ENCODE measurements at regions not wholly inside any gene's neighbourhood (a gene's known extent, or its start where the extent isn't known, plus 50 kb on each side); places are given as distances from the start of the nearest gene placed in this dataset.

DNA sequence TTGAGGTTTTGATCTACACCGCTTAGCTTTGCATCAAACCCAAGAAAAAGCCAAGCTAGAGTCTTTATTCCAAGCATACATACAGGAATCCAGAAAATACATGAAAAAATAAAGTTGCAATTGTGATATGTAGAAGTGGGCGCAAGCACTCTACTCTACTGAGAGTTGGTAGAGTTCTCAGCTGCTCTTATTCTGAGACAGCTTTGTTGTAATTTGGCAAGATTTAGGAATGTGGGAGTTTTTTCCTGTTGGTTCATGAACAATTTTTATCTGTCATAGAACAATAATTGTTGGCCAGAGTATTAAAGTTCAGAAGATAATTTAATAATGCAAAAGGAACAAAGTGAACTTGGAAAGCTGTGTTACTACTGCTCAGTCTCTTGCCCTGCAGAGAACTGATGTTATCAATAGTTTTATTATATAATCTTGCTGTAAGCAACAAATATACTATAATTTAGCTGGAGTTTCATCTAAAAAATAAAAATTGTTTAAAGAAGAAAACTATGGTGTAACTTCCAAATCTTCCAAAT is 302.0 kb upstream of the RND3 start:
- Mint-ChIP-seq H3K27ac (no peak overlapping the region), H3K4me3 (no peak overlapping the region), H3K27me3 (no peaks in the 10 kb centered on the region), H3K36me3 (ENCODE audit: low read depth) (no peaks in the 10 kb centered on the region), H3K4me1 (no peaks in the 10 kb centered on the region), H3K9me3 (no peaks in the 10 kb centered on the region)
- ChIA-PET CTCF (no interaction called here), POLR2A (no interaction called here)
- DNase-seq = no peak

DNA sequence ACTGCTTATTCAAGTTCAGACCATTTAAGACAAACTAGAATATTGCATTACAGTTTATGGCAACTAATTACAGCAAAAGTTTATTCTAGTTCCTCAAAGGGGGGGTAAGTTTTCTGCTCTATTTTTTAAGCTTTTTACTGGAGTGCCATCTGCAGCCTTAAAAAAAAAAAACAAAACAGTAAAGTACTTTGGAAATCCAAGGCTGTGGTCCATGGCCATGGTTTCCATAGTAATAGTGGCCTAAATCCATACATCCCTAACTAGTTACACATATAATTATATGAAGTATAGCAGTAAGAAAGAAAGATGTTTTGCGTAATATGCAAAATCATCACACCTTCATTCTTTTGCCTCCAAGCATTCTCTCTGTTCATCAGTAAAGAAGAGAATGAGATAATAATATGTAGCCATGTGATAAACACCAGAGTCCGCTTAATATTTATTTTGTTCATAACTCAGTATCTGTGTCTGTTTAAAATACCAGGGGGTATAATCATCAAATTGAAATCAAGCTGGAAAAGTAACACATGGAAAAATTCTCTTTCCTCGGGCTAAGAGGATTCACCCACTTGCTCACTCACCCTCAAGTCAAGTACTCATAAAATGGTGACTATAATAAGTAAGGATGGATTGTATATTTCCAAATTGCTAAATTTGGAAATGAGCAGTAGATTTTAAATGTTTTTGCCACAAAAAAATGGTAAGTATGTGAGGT is 301.1 kb upstream of the RND3 start:
- no peak overlapping the region for H3K27ac Mint-ChIP-seq
- no peak overlapping the region for H3K4me3 Mint-ChIP-seq
- ChIA-PET CTCF (no interaction called here), POLR2A (no interaction called here)
- DNase-seq = no peak
- no peaks in the 10 kb centered on the region for H3K27me3 Mint-ChIP-seq
- no peaks in the 10 kb centered on the region for H3K4me1 Mint-ChIP-seq
- no peaks in the 10 kb centered on the region for H3K9me3 Mint-ChIP-seq
- H3K36me3 Mint-ChIP-seq (ENCODE audit: low read depth) = no peaks in the 10 kb centered on the region

DNA sequence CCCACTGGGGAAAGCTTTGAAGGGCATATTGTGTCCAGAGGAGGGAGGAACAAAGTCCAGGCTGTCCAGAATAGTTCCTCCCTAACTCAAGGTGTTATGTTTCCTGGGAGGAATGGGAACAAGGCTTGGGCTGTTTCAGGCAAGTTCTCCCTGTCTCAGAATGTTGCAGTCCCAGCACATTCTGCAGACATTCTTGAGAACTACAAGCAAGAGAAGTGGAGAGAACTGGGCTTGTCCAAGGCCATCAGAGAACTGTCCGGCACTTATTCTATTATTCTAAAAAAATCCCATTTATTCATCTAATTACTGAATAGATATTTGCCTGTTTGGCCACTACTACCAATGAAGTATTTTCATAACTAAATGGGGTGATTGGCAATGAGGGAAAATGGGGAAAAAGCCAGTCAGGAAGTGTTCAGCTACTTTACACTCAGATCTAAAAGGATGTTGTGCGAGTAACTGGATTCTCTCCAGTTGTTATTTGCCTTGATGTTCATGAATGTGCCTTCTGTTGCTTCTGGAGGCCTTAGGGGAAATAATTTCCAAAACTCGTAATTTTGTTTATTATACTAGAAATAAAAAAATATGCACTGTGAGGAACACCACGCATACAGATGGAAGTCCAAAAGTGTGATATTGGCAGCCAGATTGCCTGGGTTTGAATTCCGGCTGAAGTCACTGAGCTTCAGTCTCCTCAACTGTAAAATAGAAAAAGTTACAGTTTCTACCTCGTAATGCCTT is 300.1 kb upstream of the RND3 start:
- no peak overlapping the region for H3K4me3 Mint-ChIP-seq
- ChIA-PET CTCF (no interaction called here), POLR2A (no interaction called here)
- DNase-seq = no peak
- H3K9me3 Mint-ChIP-seq = no peaks in the 10 kb centered on the region
- no peak overlapping the region for H3K27ac Mint-ChIP-seq
- no peaks in the 10 kb centered on the region for H3K27me3 Mint-ChIP-seq
- no peaks in the 10 kb centered on the region for H3K4me1 Mint-ChIP-seq
- H3K36me3 Mint-ChIP-seq (ENCODE audit: low read depth) = no peaks in the 10 kb centered on the region

DNA sequence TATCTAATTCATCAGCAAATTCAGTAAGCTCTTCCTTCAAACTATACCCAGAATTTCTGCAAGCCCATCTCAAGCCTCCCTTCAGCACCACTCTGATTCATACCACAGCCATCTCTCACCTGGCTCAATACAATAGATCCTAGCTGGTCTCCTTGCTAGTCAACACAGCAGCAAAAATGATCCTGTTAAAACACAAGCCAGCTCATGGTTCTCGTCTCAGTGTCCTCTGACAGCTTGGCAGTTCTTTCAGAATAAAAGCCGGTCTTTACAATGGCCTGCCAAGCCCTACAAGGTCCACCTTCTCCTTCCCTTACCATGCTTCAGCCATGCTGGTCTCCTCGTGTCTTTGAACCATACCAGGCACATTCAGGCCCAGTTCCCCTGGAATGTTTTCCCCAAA is 296.9 kb upstream of the RND3 start:
- POLR2A ChIA-PET = no interaction called here
- CTCF ChIA-PET = interaction anchor here (1.4 kb wide), 1 partner anchor 11 kb away, joined by 4 read pairs; no protein-coding TSS in a partner anchor
- Mint-ChIP-seq H3K27me3 (peaks cover 4% of the 10 kb centered on the region), H3K9me3 (no peaks in the 10 kb centered on the region), H3K27ac (no peak overlapping the region), H3K4me3 (no peak overlapping the region), H3K4me1 (no peaks in the 10 kb centered on the region), H3K36me3 (ENCODE audit: low read depth) (no peaks in the 10 kb centered on the region)
- no peak for DNase-seq

DNA sequence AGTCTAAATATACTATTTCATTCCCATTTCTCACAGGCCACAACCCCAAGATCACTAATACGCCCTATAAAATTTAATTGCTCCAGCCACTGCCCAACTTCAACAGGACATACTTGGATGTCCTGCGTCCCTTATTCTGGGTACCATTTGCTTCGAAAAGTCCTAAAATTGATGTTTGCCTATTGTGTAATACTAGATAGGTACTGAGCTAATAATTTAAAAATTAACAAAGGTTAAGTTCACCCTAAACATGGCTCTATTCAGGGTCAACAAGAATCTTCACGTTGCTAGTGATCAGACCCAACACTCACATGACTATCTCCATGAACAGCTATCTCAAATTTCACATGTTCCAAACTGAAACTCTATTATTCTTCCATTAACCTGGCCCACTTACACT is 296.4 kb upstream of the RND3 start:
- no peak for DNase-seq
- no peaks in the 10 kb centered on the region for H3K9me3 Mint-ChIP-seq
- H3K27me3 Mint-ChIP-seq = peaks cover 4% of the 10 kb centered on the region
- ChIA-PET POLR2A (no interaction called here), CTCF (interaction anchor here (1.4 kb wide), 1 partner anchor 11 kb away, joined by 4 read pairs; no protein-coding TSS in a partner anchor)
- no peak overlapping the region for H3K4me3 Mint-ChIP-seq
- H3K4me1 Mint-ChIP-seq = no peaks in the 10 kb centered on the region
- H3K27ac Mint-ChIP-seq = no peak overlapping the region
- no peaks in the 10 kb centered on the region for H3K36me3 Mint-ChIP-seq (ENCODE audit: low read depth)

DNA sequence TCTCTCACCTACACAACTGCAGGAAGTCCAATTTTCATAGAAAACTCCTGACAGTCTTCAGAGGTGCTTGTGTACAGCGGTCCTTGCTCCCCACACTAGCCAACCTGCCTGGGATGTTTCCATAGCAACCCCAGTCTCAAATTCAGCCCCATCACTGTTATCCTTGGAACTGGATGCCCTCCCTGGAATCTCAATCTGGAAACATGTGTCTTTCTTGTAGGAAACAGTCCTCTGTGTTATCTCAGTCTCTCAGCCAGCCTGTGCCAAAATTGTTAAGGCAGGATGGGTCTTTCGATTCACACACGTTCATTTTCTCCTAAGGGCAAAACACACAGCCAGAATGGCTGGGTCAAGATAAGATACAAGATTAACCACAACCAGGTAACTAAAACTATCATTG is 295.5 kb upstream of the RND3 start:
- ChIA-PET POLR2A (no interaction called here), CTCF (interaction anchor here (0.6 kb wide), 1 partner anchor 1137 kb away, joined by 4 read pairs; no protein-coding TSS in a partner anchor)
- Mint-ChIP-seq H3K4me3 (no peak overlapping the region), H3K4me1 (no peaks in the 10 kb centered on the region), H3K27me3 (peaks cover 4% of the 10 kb centered on the region), H3K36me3 (ENCODE audit: low read depth) (no peaks in the 10 kb centered on the region), H3K9me3 (no peaks in the 10 kb centered on the region), H3K27ac (no peak overlapping the region)
- no peak for DNase-seq

DNA sequence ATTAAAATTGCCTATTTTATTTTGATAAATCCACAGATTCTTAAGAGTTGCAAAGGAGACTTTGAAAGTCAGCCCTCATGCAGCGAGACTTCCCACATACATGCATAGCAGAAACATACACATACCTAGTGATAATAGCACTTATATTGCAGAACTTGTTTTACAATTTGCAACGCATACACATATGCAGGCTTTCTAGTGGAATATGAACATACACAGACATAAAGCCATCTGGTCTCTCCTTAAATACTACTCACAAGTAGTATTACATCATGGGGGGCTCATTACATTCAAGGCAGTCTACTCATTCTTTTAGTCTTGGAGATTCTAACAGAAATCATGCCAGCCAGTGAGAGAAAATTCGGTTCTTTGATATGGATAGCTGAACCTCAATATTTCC is 295.1 kb upstream of the RND3 start:
- no peaks in the 10 kb centered on the region for H3K36me3 Mint-ChIP-seq (ENCODE audit: low read depth)
- no peak overlapping the region for H3K4me3 Mint-ChIP-seq
- H3K4me1 Mint-ChIP-seq = no peaks in the 10 kb centered on the region
- POLR2A ChIA-PET = no interaction called here
- H3K27me3 Mint-ChIP-seq = peaks cover 4% of the 10 kb centered on the region
- H3K27ac Mint-ChIP-seq = no peak overlapping the region
- no peak for DNase-seq
- H3K9me3 Mint-ChIP-seq = no peaks in the 10 kb centered on the region
- CTCF ChIA-PET = interaction anchor here (0.6 kb wide), 1 partner anchor 1138 kb away, joined by 4 read pairs; no protein-coding TSS in a partner anchor

DNA sequence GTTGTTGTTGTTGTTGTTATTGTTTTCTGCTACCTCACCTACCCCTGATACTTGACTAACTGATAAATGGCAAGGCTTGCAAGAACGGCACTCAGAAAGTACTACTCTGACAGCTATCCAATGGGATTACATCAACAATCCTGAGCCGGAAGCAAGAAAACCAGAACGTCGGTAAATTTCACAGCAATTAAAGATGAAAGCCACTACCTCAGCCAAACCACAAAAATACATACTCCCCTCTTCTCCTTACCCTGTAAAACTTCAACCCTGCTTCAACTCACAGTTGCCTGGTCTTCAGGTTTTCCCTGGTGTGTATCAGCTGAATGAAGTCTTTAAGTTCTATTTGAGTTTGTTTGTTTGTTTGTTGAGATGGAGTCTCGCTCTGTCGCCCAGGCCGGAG is 293.7 kb upstream of the RND3 start:
- H3K9me3 Mint-ChIP-seq = no peaks in the 10 kb centered on the region
- no peaks in the 10 kb centered on the region for H3K36me3 Mint-ChIP-seq (ENCODE audit: low read depth)
- H3K4me3 Mint-ChIP-seq = no peak overlapping the region
- peaks cover 4% of the 10 kb centered on the region for H3K27me3 Mint-ChIP-seq
- no peaks in the 10 kb centered on the region for H3K4me1 Mint-ChIP-seq
- ChIA-PET POLR2A (no interaction called here), CTCF (no interaction called here)
- no peak overlapping the region for H3K27ac Mint-ChIP-seq
- DNase-seq = no peak

DNA sequence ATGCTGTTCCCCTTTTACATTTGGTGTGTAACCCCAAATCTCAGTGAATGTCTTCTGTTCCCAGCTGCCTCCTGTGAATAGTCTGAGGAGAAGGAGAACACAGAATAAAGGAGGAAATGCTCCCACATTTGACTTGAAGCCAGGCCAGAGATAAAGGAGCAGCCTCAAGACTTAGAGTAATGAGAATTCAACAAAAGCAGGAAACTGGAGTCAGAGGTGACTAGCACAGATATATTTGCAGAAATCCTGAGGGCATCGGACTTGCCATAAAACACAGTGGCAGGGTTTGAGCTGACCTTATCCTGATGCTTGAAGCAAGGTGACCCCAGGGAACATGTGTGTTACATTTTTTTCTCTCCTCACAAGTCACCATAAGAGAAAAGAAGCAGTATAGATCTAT is 291.4 kb upstream of the RND3 start:
- CTCF ChIA-PET = no interaction called here
- Mint-ChIP-seq H3K4me3 (no peak overlapping the region), H3K9me3 (no peaks in the 10 kb centered on the region), H3K4me1 (no peaks in the 10 kb centered on the region), H3K27me3 (peaks cover 4% of the 10 kb centered on the region), H3K27ac (no peak overlapping the region), H3K36me3 (ENCODE audit: low read depth) (no peaks in the 10 kb centered on the region)
- POLR2A ChIA-PET = no interaction called here
- no peak for DNase-seq

DNA sequence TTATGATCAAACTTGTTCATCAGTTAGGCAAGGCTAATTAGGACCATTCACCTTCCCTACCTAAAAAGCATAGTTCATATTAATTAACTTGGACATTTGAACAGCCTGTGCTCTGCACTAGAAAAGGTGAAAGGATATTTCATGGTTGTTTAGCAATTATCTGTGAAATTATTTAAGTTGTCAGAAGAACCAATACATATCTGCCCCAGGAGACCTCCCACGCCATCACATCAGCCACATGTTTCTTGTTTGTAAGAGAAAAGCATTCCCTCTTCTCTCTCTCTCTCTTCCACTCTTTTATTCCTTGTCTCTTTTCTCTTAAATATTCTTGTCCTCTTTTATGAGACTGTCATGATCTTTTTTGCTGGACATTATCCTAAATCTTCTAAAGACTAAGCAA is 282.0 kb upstream of the RND3 start:
- no peak for DNase-seq
- no peaks in the 10 kb centered on the region for H3K27me3 Mint-ChIP-seq
- CTCF ChIA-PET = no interaction called here
- H3K4me1 Mint-ChIP-seq = no peaks in the 10 kb centered on the region
- H3K36me3 Mint-ChIP-seq (ENCODE audit: low read depth) = no peaks in the 10 kb centered on the region
- H3K4me3 Mint-ChIP-seq = no peak overlapping the region
- no peak overlapping the region for H3K27ac Mint-ChIP-seq
- POLR2A ChIA-PET = no interaction called here
- H3K9me3 Mint-ChIP-seq = no peaks in the 10 kb centered on the region

DNA sequence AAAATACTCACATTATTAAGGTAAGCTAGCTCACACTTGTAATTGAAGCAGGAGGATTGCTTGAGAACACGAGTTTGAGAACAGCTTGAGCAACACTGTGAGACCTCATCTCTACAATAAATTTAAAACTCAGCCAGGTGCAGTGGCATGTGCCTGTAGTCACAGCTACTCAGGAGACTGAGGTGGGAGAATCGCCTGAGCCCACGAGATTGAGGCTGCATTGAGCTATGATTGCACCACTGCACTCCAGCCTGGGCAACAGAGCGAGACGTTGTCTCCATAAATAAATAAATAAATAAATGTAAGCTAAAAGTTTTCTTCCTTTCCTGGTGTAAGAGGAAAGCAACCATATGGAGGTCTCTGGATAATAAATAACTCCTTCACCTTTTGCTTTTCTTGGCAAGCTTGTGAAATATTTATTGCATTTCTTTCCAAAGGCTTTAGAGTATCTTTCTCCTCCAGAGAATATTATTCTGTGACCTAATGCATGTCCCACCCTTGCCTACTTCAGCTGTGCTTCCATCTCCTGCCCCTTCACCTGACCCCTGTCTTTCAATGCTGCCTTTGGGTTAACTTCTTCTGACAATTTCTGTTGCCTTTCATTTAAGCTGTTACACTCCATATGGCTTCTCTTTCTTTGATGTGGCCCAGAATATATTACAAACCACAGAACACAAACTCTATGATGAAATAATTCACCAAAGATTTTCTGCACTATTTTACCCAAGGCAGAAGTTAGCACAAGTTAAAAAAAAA is 280.7 kb upstream of the RND3 start:
- no peak overlapping the region for H3K4me3 Mint-ChIP-seq
- CTCF ChIA-PET = interaction anchor here (0.9 kb wide), 1 partner anchor 539 kb away, joined by 3 read pairs; no protein-coding TSS in a partner anchor
- H3K9me3 Mint-ChIP-seq = no peaks in the 10 kb centered on the region
- POLR2A ChIA-PET = no interaction called here
- H3K36me3 Mint-ChIP-seq (ENCODE audit: low read depth) = no peaks in the 10 kb centered on the region
- no peak overlapping the region for H3K27ac Mint-ChIP-seq
- H3K4me1 Mint-ChIP-seq = no peaks in the 10 kb centered on the region
- no peak for DNase-seq
- no peaks in the 10 kb centered on the region for H3K27me3 Mint-ChIP-seq

DNA sequence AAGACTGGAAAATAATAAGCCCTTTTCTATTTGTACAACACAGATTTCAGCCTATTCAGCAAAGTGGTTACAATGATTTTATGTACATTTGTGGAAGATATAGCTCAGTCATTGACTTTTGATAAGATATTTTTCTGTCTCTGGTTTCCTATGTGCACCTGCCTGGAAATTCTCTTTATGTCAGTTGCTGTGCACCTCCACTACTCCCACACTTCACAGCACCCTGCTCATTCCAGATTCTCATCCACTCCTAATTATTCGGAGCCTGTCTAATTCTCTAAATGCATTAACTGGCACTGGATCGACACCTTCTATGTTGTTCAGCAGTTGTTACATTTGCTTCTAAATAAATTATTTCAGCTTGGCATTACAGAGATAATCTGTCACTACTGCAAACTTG is 275.1 kb upstream of the RND3 start:
- H3K36me3 Mint-ChIP-seq (ENCODE audit: low read depth) = no peaks in the 10 kb centered on the region
- H3K27me3 Mint-ChIP-seq = no peaks in the 10 kb centered on the region
- H3K27ac Mint-ChIP-seq = no peak overlapping the region
- CTCF ChIA-PET = no interaction called here
- H3K4me1 Mint-ChIP-seq = no peaks in the 10 kb centered on the region
- no peaks in the 10 kb centered on the region for H3K9me3 Mint-ChIP-seq
- POLR2A ChIA-PET = no interaction called here
- DNase-seq = no peak
- no peak overlapping the region for H3K4me3 Mint-ChIP-seq

DNA sequence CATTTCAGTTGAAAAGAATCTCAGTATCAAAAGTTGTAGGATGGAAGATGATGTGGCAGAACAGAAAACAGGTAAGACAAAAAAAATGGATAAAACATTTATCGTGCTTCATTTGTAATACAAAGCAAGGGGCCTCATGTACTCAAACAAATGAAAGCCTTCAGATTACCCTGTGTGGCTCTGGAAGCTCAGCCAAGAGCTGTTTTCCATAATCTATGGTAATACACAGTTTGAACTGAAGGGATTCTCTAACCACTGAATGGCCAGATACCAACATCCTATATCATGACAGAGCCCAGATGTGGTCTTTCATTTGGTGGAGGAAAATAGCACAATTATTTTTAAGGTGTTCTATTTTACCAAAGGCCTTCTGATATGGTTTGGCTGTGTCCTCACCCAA is 272.1 kb upstream of the RND3 start:
- Mint-ChIP-seq H3K4me1 (no peaks in the 10 kb centered on the region), H3K9me3 (no peaks in the 10 kb centered on the region), H3K4me3 (no peak overlapping the region), H3K27me3 (no peaks in the 10 kb centered on the region), H3K27ac (no peak overlapping the region), H3K36me3 (ENCODE audit: low read depth) (no peaks in the 10 kb centered on the region)
- POLR2A ChIA-PET = no interaction called here
- CTCF ChIA-PET = no interaction called here
- DNase-seq = no peak

All from activated CD4-positive, alpha-beta T cell treated with anti-CD3 and anti-CD28 coated beads, Interleukin-2, amount 10 ng/mL, durations not matched to agents 7 days and 5 days (primary cell).